ENCODE measurements at regions not wholly inside any gene's neighbourhood (a gene's known extent, or its start where the extent isn't known, plus 50 kb on each side); places are given as distances from the start of the nearest gene placed in this dataset.

DNA sequence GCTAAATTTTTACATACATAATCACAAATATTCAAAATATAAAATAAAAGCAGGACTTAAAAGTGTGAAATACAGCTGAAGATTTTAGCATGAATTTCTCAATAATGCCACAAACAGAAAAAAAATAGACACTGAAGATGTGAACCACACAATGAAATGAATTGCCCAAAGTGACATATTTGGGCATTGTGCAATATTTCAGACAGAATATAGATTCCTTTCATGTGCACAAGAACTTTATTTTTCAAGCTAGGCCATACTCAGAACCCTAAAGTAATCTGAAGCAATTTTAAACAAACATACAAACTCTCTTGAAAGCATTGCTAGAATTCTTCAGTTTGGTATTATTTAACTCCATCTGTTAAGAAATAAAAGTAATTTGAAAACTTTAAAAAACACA is 764.1 kb downstream of the STIM2 start:
- Histone ChIP-seq H3K4me2 (ENCODE audit: low read length) (no peak overlapping the region), H3K27ac (ENCODE audit: low read depth, low read length) (no peak overlapping the region), H3K4me1 (ENCODE audit: control insufficient read depth, low read length) (no peaks in the 10 kb centered on the region), H3K36me3 (ENCODE audit: control insufficient read depth, low read length) (no peaks in the 10 kb centered on the region), H3K79me2 (ENCODE audit: control insufficient read depth, low read length) (no peaks in the 10 kb centered on the region), H3K9me2 (replicated peaks; ENCODE audit: control insufficient read depth, low read length) (no peaks in the 10 kb centered on the region), H4K20me1 (ENCODE audit: control insufficient read depth, insufficient read depth, low read depth, low read length) (no peaks in the 10 kb centered on the region), H3K27me3 (ENCODE audit: control insufficient read depth, low read length) (no peaks in the 10 kb centered on the region), H3K4me3 (ENCODE audit: low read length) (no peak overlapping the region), H3K9me3 (ENCODE audit: control insufficient read depth, insufficient read depth, low read length) (no peaks in the 10 kb centered on the region), H3F3A (ENCODE audit: control insufficient read depth, insufficient read depth) (no peaks in the 10 kb centered on the region)
- TF ChIP-seq, protein P1, sequence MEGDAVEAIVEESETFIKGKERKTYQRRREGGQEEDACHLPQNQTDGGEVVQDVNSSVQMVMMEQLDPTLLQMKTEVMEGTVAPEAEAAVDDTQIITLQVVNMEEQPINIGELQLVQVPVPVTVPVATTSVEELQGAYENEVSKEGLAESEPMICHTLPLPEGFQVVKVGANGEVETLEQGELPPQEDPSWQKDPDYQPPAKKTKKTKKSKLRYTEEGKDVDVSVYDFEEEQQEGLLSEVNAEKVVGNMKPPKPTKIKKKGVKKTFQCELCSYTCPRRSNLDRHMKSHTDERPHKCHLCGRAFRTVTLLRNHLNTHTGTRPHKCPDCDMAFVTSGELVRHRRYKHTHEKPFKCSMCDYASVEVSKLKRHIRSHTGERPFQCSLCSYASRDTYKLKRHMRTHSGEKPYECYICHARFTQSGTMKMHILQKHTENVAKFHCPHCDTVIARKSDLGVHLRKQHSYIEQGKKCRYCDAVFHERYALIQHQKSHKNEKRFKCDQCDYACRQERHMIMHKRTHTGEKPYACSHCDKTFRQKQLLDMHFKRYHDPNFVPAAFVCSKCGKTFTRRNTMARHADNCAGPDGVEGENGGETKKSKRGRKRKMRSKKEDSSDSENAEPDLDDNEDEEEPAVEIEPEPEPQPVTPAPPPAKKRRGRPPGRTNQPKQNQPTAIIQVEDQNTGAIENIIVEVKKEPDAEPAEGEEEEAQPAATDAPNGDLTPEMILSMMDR (IDR thresholded peaks at IDR 0.05; ENCODE audit: low read depth, low read length, poor library complexity, severe bottlenecking): no peak
- no peak for TF ChIP-seq EZH2phosphoT487 (IDR thresholded peaks at IDR 0.05; ENCODE audit: borderline replicate concordance, low read length)

DNA sequence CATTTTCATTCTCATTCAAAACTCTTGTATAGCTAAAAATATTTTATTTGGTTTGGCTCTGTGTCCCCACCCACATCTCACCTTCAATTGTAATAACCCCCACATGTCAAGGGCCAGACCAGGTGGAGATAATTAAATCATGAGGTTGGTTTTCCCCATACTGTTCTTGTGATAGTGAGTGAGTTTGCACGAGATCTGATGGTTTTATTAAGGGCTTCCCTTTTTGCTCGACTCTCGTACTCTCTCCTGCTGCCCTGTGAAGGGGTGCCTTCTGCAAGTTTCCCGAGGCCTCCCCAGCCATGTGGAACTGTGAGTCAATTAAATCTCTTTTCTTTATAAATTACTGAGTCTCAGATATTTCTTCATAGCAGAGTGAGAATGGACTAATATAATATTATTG is 768.0 kb downstream of the STIM2 start:
- Histone ChIP-seq H3K79me2 (ENCODE audit: control insufficient read depth, low read length) (no peaks in the 10 kb centered on the region), H3K9me2 (replicated peaks; ENCODE audit: control insufficient read depth, low read length) (no peaks in the 10 kb centered on the region), H3K4me1 (ENCODE audit: control insufficient read depth, low read length) (no peaks in the 10 kb centered on the region), H3K4me3 (ENCODE audit: low read length) (no peak overlapping the region), H3F3A (ENCODE audit: control insufficient read depth, insufficient read depth) (no peaks in the 10 kb centered on the region), H3K27ac (ENCODE audit: low read depth, low read length) (no peak overlapping the region), H3K27me3 (ENCODE audit: control insufficient read depth, low read length) (no peaks in the 10 kb centered on the region), H4K20me1 (ENCODE audit: control insufficient read depth, insufficient read depth, low read depth, low read length) (no peaks in the 10 kb centered on the region), H3K9me3 (ENCODE audit: control insufficient read depth, insufficient read depth, low read length) (no peaks in the 10 kb centered on the region), H3K36me3 (ENCODE audit: control insufficient read depth, low read length) (no peaks in the 10 kb centered on the region), H3K4me2 (ENCODE audit: low read length) (no peak overlapping the region)
- TF ChIP-seq, protein P1 (IDR thresholded peaks at IDR 0.05; ENCODE audit: low read depth, low read length, poor library complexity, severe bottlenecking): no peak
- no peak for TF ChIP-seq EZH2phosphoT487 (IDR thresholded peaks at IDR 0.05; ENCODE audit: borderline replicate concordance, low read length)

DNA sequence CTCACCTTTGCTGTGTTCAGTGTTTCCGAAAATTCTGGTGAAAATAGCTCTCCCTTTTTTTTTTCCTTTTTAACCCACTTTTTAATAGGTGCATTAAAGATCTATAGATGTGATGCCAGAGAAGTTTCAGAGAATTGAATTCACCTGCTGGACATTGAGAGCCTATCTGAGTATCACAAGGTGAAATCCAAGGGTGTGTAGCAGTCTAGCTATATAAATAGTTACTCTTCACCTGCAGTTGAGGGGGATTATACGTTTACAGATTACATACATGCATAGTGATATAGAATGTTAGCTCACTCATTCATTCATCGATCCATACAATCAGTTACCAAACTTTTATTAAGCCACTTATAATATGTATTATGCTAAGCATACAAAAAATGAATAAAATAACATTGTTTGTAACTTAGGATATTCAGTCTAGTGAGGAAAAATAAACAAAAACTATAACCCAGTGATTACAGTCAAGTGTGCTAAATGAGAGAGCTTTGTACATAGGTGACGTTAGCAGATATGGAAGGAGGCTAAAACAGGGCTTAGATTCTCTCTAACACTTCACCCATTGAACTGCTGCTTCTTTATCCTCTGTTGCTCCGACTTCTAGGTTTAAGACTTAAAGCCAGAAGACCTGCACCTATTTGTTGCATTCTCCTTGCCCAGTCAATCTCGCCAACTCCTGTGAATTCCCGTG is 769.0 kb downstream of the STIM2 start:
- no peaks in the 10 kb centered on the region for H3K27me3 ChIP-seq (ENCODE audit: control insufficient read depth, low read length)
- H3K9me3 ChIP-seq (ENCODE audit: control insufficient read depth, insufficient read depth, low read length): no peaks in the 10 kb centered on the region
- no peaks in the 10 kb centered on the region for H3F3A ChIP-seq (ENCODE audit: control insufficient read depth, insufficient read depth)
- H3K9me2 ChIP-seq (replicated peaks; ENCODE audit: control insufficient read depth, low read length): no peaks in the 10 kb centered on the region
- H3K4me3 ChIP-seq (ENCODE audit: low read length): no peak overlapping the region
- no peak for TF ChIP-seq EZH2phosphoT487 (IDR thresholded peaks at IDR 0.05; ENCODE audit: borderline replicate concordance, low read length)
- TF ChIP-seq, protein P1 (IDR thresholded peaks at IDR 0.05; ENCODE audit: low read depth, low read length, poor library complexity, severe bottlenecking): no peak
- H3K27ac ChIP-seq (ENCODE audit: low read depth, low read length): no peak overlapping the region
- H3K79me2 ChIP-seq (ENCODE audit: control insufficient read depth, low read length): no peaks in the 10 kb centered on the region
- no peaks in the 10 kb centered on the region for H3K4me1 ChIP-seq (ENCODE audit: control insufficient read depth, low read length)
- H3K36me3 ChIP-seq (ENCODE audit: control insufficient read depth, low read length): no peaks in the 10 kb centered on the region
- no peak overlapping the region for H3K4me2 ChIP-seq (ENCODE audit: low read length)
- H4K20me1 ChIP-seq (ENCODE audit: control insufficient read depth, insufficient read depth, low read depth, low read length): no peaks in the 10 kb centered on the region

All from DOHH2 (cell line).